Astrocyte (in vitro differentiated cells and primary cell): ENCODE measurements at regions not wholly inside any gene's neighbourhood (a gene's known extent, or its start where the extent isn't known, plus 50 kb on each side); places are given as distances from the start of the nearest gene placed in this dataset.

Experiments
- DNase-seq: peaks from one replicate; pipeline ENCODE4 v3.0.0-alpha.2; 2010; ENCODE audit warnings: low read depth
- FAIRE-seq: peaks from 2 replicates; lab custom pipeline; 2011; peaks lifted over from hg19 to GRCh38; lab: Jason Lieb, UNC
- H2AFZ ChIP-seq: 2 replicates; pipeline ENCODE4 v1.6.0; 2012; ENCODE audit warnings: low read depth, low read length, inconsistent platforms
- H3K27ac ChIP-seq: 2 replicates; pipeline ENCODE4 v1.5.1; 2011; ENCODE audit warnings: low read depth, low read length, inconsistent platforms
- H3K27me3 ChIP-seq: 2 replicates; pipeline ENCODE4 v1.6.0; 2011; ENCODE audit warnings: low read length, inconsistent platforms; ENCODE audit not compliant: insufficient read depth
- H3K36me3 ChIP-seq: 2 replicates; pipeline ENCODE4 v1.5.1; 2011; ENCODE audit warnings: low read length, inconsistent platforms; ENCODE audit not compliant: insufficient read depth
- H3K4me1 ChIP-seq: 2 replicates; pipeline ENCODE4 v1.5.1; 2011; ENCODE audit warnings: low read length, inconsistent platforms; ENCODE audit not compliant: insufficient read depth
- H3K4me2 ChIP-seq: 2 replicates; pipeline ENCODE4 v1.6.0; 2012; ENCODE audit warnings: low read length, inconsistent platforms
- H3K4me3 ChIP-seq: 2 replicates; pipeline ENCODE4 v1.5.1; 2011; ENCODE audit warnings: low read depth, mild to moderate bottlenecking, low read length, inconsistent platforms; ENCODE audit not compliant: insufficient read depth
- H3K79me2 ChIP-seq: 2 replicates; pipeline ENCODE4 v1.6.0; 2012; ENCODE audit warnings: mild to moderate bottlenecking, low read length, inconsistent platforms; ENCODE audit not compliant: insufficient read depth
- H3K9ac ChIP-seq: 2 replicates; pipeline ENCODE4 v1.6.0; 2012; ENCODE audit warnings: mild to moderate bottlenecking, low read length, inconsistent platforms
- H3K9me3 ChIP-seq: 2 replicates; pipeline ENCODE4 v1.5.1; 2012; ENCODE audit warnings: low read depth, mild to moderate bottlenecking, low read length, inconsistent platforms; ENCODE audit not compliant: insufficient read depth
- H4K20me1 ChIP-seq: 2 replicates; pipeline ENCODE4 v1.6.0; 2012; ENCODE audit warnings: low read length, inconsistent platforms; ENCODE audit not compliant: insufficient read depth
- H3K27ac Mint-ChIP-seq: one replicate; pipeline ENCODE4 v1.8.0; 2021; ENCODE audit warnings: mild to moderate bottlenecking, mixed read lengths; ENCODE audit not compliant: unreplicated experiment
- H3K27me3 Mint-ChIP-seq: one replicate; pipeline ENCODE4 v1.8.0; 2021; ENCODE audit warnings: low read depth, mixed read lengths; ENCODE audit not compliant: unreplicated experiment
- H3K36me3 Mint-ChIP-seq: one replicate; pipeline ENCODE4 v1.8.0; 2021; ENCODE audit warnings: low read depth, mixed read lengths; ENCODE audit not compliant: unreplicated experiment
- H3K4me1 Mint-ChIP-seq: one replicate; pipeline ENCODE4 v1.8.0; 2021; ENCODE audit warnings: low read depth, mixed read lengths; ENCODE audit not compliant: unreplicated experiment
- H3K4me3 Mint-ChIP-seq: one replicate; pipeline ENCODE4 v1.8.0; 2021; ENCODE audit warnings: mild to moderate bottlenecking, moderate library complexity, mixed read lengths; ENCODE audit not compliant: unreplicated experiment
- H3K9me3 Mint-ChIP-seq: one replicate; pipeline ENCODE4 v1.8.0; 2021; ENCODE audit warnings: mild to moderate bottlenecking, mixed read lengths; ENCODE audit not compliant: unreplicated experiment
- EZH2 ChIP-seq: IDR thresholded peaks from 2 replicates; pipeline ENCODE4 v1.6.1; 2012; ENCODE audit warnings: mild to moderate bottlenecking, low read length, inconsistent platforms; ENCODE audit not compliant: insufficient read depth
- TF ChIP-seq, protein P1 (sequence below): IDR thresholded peaks from 2 replicates; pipeline ENCODE4 v1.5.1; 2011; ENCODE audit warnings: low read depth, mild to moderate bottlenecking, inconsistent platforms, low read length, moderate library complexity; ENCODE audit not compliant: insufficient read depth

DNA sequence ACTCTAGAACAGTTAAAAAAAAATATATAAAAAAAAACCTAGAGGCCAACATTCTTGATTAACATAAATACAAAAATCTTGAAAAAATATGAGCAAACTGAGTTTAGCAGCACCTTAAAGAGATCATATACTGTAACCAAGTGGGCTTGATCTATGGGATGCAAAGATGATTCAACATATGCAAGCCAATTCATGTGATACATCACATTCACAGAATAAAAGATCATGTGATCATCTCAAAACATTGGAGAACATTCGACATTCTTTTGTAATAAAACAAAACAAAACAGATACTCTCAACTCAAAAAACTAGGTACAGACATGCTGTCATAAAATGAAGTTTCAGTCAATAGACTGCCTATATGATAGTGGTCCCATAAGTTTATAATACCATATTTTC is 165.4 kb upstream of the NDST4 start:
- Histone ChIP-seq H2AFZ (no peak overlapping the region), H4K20me1 (no peaks in the 10 kb centered on the region), H3K27ac (no peak overlapping the region), H3K4me3 (no peak overlapping the region), H3K36me3 (no peaks in the 10 kb centered on the region), H3K4me2 (no peak overlapping the region), H3K79me2 (no peaks in the 10 kb centered on the region), H3K4me1 (no peaks in the 10 kb centered on the region), H3K9ac (no peak overlapping the region), H3K9me3 (no peaks in the 10 kb centered on the region), H3K27me3 (no peaks in the 10 kb centered on the region)
- DNase-seq = no peak
- Mint-ChIP-seq H3K9me3 (no peaks in the 10 kb centered on the region), H3K36me3 (no peaks in the 10 kb centered on the region), H3K27ac (no peak overlapping the region), H3K4me1 (peaks cover 4% of the 10 kb centered on the region), H3K4me3 (no peak overlapping the region), H3K27me3 (no peaks in the 10 kb centered on the region)
- FAIRE-seq = no peak
- TF ChIP-seq EZH2 = no peak
- TF ChIP-seq, protein P1, sequence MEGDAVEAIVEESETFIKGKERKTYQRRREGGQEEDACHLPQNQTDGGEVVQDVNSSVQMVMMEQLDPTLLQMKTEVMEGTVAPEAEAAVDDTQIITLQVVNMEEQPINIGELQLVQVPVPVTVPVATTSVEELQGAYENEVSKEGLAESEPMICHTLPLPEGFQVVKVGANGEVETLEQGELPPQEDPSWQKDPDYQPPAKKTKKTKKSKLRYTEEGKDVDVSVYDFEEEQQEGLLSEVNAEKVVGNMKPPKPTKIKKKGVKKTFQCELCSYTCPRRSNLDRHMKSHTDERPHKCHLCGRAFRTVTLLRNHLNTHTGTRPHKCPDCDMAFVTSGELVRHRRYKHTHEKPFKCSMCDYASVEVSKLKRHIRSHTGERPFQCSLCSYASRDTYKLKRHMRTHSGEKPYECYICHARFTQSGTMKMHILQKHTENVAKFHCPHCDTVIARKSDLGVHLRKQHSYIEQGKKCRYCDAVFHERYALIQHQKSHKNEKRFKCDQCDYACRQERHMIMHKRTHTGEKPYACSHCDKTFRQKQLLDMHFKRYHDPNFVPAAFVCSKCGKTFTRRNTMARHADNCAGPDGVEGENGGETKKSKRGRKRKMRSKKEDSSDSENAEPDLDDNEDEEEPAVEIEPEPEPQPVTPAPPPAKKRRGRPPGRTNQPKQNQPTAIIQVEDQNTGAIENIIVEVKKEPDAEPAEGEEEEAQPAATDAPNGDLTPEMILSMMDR = no peak

DNA sequence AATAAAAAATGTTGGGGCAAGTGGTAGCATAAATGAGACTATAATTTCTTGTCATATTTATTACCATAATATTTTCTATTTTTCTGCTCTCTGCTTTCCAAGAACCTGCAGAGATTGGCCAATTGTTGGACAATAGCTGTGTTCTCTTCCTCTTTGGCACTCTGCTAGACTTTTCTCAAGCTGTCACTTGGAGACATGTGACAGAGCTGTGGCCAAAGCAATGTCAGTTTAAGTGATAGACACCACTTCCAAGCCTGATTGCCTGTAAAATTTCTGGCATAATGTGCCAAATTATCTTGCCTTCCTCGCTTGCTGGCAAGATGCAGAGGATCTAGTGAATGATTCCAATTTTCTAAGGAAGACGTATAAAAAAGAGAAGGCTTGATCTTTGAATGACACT is 162.2 kb upstream of the NDST4 start:
- DNase-seq (no peak), FAIRE-seq (no peak)
- H3K9me3 ChIP-seq = no peaks in the 10 kb centered on the region

DNA sequence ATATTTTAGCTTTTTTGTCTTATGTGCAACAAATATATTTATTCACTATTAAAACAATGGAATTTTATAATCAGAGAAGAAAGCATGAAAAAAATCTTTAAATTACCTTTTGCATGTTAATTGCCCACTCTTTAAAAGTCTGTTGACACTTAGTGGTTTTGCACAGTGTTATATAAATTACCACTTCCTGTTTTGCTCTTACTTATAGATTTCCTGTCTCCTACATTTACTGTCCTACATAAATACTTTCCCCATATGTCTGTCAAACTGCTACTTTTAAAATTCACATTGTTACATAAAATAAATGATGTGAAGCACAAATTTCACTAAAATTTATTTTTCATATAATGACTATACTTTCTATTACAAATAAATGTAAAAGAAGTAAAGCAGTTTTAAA is 161.1 kb upstream of the NDST4 start:
- no peak overlapping the region for H3K9ac ChIP-seq
- FAIRE-seq (no peak), DNase-seq (no peak)
- H3K9me3 ChIP-seq = no peaks in the 10 kb centered on the region
- TF ChIP-seq, protein P1 = no peak
- TF ChIP-seq EZH2 = no peak
- H2AFZ ChIP-seq = no peak overlapping the region
- Mint-ChIP-seq H3K36me3 (no peaks in the 10 kb centered on the region), H3K4me3 (no peak overlapping the region), H3K27me3 (no peaks in the 10 kb centered on the region), H3K9me3 (no peaks in the 10 kb centered on the region), H3K27ac (no peak overlapping the region), H3K4me1 (peaks cover 3% of the 10 kb centered on the region)
- no peaks in the 10 kb centered on the region for H4K20me1 ChIP-seq
- H3K4me2 ChIP-seq = no peak overlapping the region
- H3K36me3 ChIP-seq = no peaks in the 10 kb centered on the region
- H3K79me2 ChIP-seq = no peaks in the 10 kb centered on the region
- H3K4me1 ChIP-seq = no peaks in the 10 kb centered on the region
- H3K27ac ChIP-seq = no peak overlapping the region
- H3K4me3 ChIP-seq = no peak overlapping the region
- H3K27me3 ChIP-seq = no peaks in the 10 kb centered on the region

More for the DNA sequence above, 162.2 kb upstream of the NDST4 start:
- H3K27me3 Mint-ChIP-seq = no peaks in the 10 kb centered on the region
- H3K4me1 Mint-ChIP-seq = peaks cover 4% of the 10 kb centered on the region
- H3K27ac Mint-ChIP-seq = no peak overlapping the region
- TF ChIP-seq, protein P1 = no peak
- no peak for TF ChIP-seq EZH2
- Histone ChIP-seq H3K36me3 (no peaks in the 10 kb centered on the region), H3K27me3 (no peaks in the 10 kb centered on the region), H3K4me1 (no peaks in the 10 kb centered on the region), H3K4me3 (no peak overlapping the region), H3K79me2 (no peaks in the 10 kb centered on the region), H4K20me1 (no peaks in the 10 kb centered on the region), H3K4me2 (no peak overlapping the region), H2AFZ (no peak overlapping the region), H3K27ac (no peak overlapping the region), H3K9ac (no peak overlapping the region)
- no peak overlapping the region for H3K4me3 Mint-ChIP-seq
- H3K9me3 Mint-ChIP-seq = no peaks in the 10 kb centered on the region
- H3K36me3 Mint-ChIP-seq = no peaks in the 10 kb centered on the region
